Vagina (tissue), 2 donors: ENCODE measurements at regions not wholly inside any gene's neighbourhood (a gene's known extent, or its start where the extent isn't known, plus 50 kb on each side); places are given as distances from the start of the nearest gene placed in this dataset.

Experiments
- POLR2A ChIP-seq, 2 donors: fragments of 450-650 bp; IDR thresholded peaks; one replicate each; pipeline ENCODE4 v1.6.1; 2017; ENCODE audit warnings: antibody characterized with exemption in 2 of 2, mild to moderate bottlenecking in 2 of 2, moderate library complexity in 2 of 2
- POLR2AphosphoS5 ChIP-seq, 2 donors: sonication (generic); formaldehyde crosslinking; IDR thresholded peaks; one replicate each; pipeline ENCODE4 v1.9.0; 2017; ENCODE audit warnings: antibody characterized with exemption in 2 of 2, mild to moderate bottlenecking in 2 of 2, low read depth in 1 of 2; ENCODE audit not compliant: insufficient read depth in 1 of 2

- TF ChIP-seq POLR2AphosphoS5 (IDR thresholded peaks at IDR 0.05; ENCODE audit: insufficient read depth in 1 of 2, low read depth in 1 of 2) = no peak
- TF ChIP-seq POLR2A (IDR thresholded peaks at IDR 0.05) = no peak
Observed at GRCh38 chr16:79404571-79404970, 196.0 kb downstream of the MAF start.
